GM18519 (cell line): ENCODE measurements at regions not wholly inside any gene's neighbourhood (a gene's known extent, or its start where the extent isn't known, plus 50 kb on each side); places are given as distances from the start of the nearest gene placed in this dataset.
"Not testable (repeated sequence)": the region's sequence is repeated elsewhere in the genome, so short reads cannot be mapped to it uniquely, and the experiment has no call there.

Experiments used
- ATAC-seq: cut with Tn5 transposase; IDR thresholded peaks from one replicate; pipeline ENCODE4 v1.9.1; 2021; ENCODE audit warnings: mild to moderate bottlenecking, moderate library complexity; ENCODE audit not compliant: unreplicated experiment, low FRiP score

- ATAC-seq, result no peak
Observed at GRCh38 chrX:40880712-40881111, 145.4 kb upstream of the MED14 start.

GRCh38 chrX:40883021-40883619 lies 147.8 kb upstream of the MED14 start:
- ATAC-seq, result no peak

GRCh38 chrX:40885989-40886388 lies 150.6 kb upstream of the MED14 start:
- ATAC-seq, result no peak

GRCh38 chrX:40887476-40887875 lies 152.1 kb upstream of the MED14 start:
- no peak for ATAC-seq

GRCh38 chrX:40891798-40892197 lies 156.5 kb upstream of the MED14 start:
- ATAC-seq, result no peak

GRCh38 chrX:40893251-40893910 lies 158.0 kb upstream of the MED14 start:
- no peak for ATAC-seq

- ATAC-seq, result no peak
Observed at GRCh38 chrX:40895246-40895645, 159.9 kb upstream of the MED14 start.

GRCh38 chrX:40897718-40898270 lies 162.5 kb upstream of the MED14 start:
- no peak for ATAC-seq

- not testable (repeated sequence) for ATAC-seq
Observed at GRCh38 chrX:40904739-40905138, 169.4 kb upstream of the MED14 start.

GRCh38 chrX:40908026-40908425 lies 172.7 kb upstream of the MED14 start:
- no peak for ATAC-seq

- ATAC-seq, result no peak
Observed at GRCh38 chrX:40908857-40909475, 173.6 kb upstream of the MED14 start.

- ATAC-seq, result no peak
Observed at GRCh38 chrX:40912166-40912565, 173.1 kb upstream of the USP9X start.

- ATAC-seq, result no peak
Observed at GRCh38 chrX:40912576-40912975, 172.7 kb upstream of the USP9X start.

GRCh38 chrX:40920351-40920750 lies 164.9 kb upstream of the USP9X start:
- ATAC-seq, result no peak

- ATAC-seq, result no peak
Observed at GRCh38 chrX:40922307-40922706, 162.9 kb upstream of the USP9X start.

- ATAC-seq, result not testable (repeated sequence)
Observed at GRCh38 chrX:40926739-40927427, 158.4 kb upstream of the USP9X start.

- no peak for ATAC-seq
Observed at GRCh38 chrX:40928076-40928475, 157.2 kb upstream of the USP9X start.

- no peak for ATAC-seq
Observed at GRCh38 chrX:40931921-40932320, 153.3 kb upstream of the USP9X start.

GRCh38 chrX:40933132-40933705 lies 152.0 kb upstream of the USP9X start:
- no peak for ATAC-seq

GRCh38 chrX:40933706-40934425 lies 151.4 kb upstream of the USP9X start:
- no peak for ATAC-seq
